NCI-H2029 treated with DMSO at 0.1 percent for 48 hours (cell line): ENCODE measurements at regions not wholly inside any gene's neighbourhood (a gene's known extent, or its start where the extent isn't known, plus 50 kb on each side); places are given as distances from the start of the nearest gene placed in this dataset.

Source experiments
- DNase-seq: peaks from one replicate; lab custom pipeline; 2025; lab: John Stamatoyannopoulos, UW

DNA sequence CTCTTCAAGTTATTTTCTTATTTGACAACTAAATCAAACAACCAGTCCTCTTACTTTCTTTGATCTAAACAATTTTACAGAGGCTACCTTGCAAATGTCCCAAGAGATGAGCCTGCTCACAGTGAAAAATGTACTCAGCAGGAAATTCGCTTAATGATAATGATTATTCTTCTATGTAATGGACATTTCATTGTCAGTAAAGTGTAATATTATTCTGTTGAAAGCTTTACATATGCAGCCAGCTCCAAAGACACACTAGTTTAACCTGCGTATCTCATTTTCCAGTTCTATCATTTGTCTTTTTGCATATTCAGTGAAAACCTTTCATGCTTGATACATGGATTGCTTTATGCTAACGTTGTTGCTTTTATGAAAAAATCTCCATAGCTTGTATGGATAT is 758.7 kb upstream of the ZNF608 start:
- no peak for DNase-seq

DNA sequence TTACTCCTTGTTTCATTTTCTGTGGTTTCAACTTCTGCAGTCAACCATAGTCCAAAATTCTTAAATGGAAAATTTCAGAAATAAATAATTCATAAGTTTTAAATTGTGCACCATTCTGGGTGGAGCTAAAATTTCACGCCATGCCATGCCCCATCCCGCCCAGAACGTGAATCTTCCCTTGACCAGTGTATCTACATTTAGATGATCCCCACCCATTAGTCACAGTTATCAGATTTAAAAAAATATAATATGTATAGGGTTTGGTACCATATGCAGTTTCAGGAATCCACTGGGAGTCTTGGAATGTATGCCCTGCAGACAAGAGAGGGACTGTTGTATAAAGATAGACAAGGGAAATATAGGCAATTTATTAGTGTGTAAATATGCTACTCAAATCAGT is 759.7 kb upstream of the ZNF608 start:
- no peak for DNase-seq

DNA sequence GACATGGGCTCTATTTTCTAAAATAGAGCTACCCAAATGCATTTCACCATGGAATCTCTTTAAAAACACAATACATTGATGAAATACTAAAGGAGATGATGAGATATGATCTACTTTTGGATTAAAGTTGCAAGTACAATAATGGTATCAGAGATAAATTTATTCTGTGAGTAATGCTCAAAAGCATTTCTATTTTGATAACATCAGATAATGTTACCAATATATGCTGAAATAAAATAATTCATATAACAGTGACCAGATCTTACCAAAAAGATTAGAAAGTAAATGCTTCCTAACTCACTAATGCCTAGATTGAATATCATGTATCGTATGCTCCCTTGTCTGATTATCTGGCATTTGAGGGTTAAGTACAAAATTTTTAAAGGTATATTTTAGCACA is 761.8 kb upstream of the ZNF608 start:
- no peak for DNase-seq

DNA sequence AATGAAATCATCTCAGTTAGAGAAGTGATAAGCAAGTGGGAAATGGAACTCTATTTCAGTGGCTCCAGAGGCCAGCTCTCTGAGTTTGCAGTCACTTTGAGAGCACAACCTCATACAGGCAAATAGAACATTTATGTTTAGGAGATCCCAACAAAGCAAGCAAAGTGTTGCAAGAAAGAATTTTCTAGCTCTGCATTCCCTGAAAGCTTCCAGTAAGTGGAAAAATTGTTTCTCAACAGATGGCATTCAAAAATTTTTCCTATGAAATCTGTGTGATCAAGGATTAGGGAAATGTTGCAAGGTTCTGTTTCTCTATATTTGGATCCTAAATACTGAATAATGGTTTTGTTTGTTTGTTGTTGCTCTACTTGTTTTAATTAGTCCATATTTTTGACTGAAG is 764.2 kb upstream of the ZNF608 start:
- DNase-seq, result no peak

DNA sequence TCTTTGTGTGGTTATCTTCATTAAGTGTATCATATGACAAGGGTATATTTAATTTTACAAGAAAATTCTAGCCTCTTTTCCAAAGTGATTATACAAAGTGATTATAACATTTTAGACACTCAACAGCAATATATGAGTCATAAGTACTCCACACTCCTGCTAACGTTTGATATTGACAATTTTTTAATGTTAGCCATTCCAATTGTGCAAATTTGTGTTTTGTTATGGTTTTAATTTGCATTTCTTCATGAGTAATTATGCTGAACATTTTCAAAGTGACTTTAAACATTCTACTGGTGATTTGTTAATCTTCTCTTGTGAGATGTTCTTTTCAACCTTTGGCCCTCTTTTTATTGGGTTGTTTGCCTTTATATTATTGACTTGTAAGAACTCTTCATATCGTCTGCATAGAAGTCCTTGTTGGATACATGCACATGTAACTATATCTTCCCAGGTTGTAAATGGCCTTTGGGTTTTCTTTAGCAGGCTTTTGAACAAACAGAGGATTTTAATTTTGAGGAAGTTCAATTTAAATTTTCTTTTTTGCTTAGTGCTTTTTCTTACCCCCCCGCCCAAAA is 771.6 kb upstream of the ZNF608 start:
- no peak for DNase-seq

DNA sequence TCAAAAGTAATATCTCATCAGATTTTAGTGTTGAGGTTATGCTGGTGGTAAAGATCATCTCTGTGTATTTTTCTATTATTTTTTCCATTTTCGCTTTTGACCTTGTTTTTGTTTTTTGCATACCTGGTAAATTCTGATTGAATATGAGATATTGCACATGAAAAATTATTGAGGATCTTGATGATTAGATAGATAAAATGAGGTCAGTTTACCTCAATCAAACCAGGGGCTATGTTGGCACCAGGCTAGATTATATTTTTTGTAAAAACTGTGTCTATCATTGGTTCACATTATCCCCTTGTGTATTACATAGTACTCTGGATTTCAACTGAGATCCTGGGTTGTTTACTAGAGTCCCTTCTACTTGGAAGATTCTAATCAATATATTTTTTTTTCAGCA is 774.9 kb upstream of the ZNF608 start:
- DNase-seq, result no peak

DNA sequence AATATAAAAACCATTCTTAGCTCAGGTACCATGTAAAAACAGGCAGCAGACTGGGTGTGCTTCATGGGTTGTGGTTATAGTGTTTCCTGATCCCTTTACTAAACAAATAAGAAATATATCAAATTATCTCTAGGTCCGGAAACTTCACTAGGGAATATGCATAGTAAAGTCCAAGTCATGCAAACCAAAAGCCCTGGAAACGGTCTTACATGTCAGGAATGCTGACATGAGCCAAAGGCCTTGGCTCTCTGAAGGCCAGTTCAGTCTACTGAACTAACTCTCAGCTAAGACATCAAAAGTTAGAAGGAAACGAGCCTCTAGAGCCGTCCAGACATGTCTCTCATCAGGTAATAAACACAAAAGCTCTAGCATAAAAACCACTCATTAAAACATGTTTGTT is 778.9 kb upstream of the ZNF608 start:
- no peak for DNase-seq

DNA sequence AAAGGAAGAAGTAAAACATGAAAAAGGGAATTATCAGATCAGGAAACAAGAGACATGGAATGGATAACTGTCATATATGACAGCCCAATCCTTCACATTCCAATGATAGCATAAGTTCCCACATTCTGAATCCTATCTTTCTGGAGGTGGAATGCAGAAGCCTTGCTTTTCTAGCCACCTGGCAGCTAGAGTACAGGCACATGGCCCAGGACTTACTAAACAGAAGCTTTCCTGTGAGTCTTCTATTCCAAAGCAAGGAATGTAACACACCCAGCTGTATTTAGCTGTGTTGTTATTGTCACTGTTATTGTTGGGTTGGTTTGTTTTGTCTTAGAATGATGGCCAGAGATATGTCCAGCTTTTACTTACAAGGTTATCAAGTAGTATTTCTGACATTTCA is 780.5 kb upstream of the ZNF608 start:
- no peak for DNase-seq

DNA sequence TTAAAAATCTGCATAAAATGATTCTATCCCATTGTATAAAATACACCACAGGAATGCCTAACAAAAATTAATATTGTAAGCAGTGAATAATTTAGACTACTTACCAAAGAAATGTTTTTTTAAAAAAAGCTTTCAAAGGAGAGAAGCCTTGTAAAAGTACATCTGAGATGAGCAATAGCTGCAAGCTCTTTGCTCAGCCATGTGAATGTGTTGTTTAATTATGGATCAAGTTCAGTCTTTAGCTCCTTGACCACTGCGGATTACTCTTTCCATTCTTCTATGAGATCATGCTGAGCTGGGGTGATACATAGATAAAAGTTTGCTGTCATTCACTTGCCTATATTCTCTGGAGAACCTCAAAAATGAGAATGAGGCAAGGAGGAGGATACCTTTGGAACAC is 782.4 kb upstream of the ZNF608 start:
- DNase-seq, result no peak

DNA sequence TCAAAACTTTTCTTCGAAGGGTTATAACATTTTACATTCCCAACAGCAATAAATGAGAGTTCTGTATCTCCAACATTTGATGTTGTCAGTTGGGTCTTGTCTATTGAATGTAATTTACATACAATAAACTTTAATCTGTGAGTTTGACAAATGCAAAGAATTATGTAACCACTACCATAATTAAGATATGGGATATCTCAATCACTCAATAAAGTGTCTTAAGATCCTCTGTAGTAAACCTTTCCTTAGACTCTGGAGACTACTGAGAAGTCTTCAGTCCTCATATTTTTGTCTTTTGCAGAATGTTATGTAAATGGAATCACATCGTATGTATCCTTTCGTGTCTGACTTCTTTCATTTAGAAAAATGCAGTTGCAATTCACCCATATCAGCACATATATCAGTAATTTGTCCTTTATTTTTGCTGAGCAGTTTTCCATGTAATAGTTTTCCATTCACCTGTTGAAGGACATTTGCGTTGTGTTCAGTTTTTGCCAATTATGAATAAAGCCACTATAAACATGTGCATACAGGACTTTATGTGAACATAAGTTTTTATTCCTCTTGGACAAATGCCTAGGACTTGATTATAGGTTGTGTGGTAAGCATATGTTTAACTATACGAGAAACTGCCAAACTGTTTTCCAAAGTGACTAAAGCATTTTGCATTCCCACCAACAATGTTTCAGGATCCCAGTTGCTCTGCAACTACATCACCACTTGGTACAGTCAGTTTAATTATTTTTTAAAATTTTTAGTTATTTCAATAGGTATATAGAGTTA is 784.6 kb upstream of the ZNF608 start:
- no peak for DNase-seq

DNA sequence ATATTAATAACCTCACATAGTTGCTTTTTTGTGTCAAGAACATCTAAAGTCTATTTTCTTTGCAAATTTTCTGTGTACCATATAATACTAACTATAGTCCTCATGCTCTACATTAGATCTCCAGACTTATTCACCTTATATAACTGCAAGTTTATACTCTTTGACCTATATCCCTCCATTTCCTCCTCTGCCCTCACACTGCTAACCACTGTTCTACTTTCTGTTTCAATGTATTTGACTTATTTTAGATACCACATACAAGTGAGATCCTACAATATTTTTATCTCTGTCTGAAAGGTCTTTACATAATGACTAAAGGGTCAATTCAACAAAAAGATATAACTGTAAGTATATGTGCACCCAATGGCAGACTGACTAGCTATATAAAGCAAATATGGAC is 789.7 kb upstream of the ZNF608 start:
- no peak for DNase-seq

DNA sequence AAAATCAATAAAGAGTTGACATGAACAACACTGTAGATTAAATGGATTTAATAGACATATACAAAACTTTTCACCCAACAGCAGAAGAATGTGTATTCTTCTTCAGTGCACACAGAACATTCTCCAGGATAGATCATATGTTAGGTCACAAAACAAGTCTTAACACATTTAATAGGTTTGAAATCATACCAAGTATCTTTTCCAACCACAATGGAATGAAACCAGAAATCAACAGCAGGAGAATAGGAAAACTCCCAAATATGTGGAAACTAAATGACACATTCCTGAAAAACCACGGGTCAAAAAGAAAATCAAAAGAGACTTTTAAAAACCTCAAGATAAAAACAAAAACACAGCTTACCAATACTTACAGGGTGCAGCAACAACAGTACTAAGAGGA is 790.1 kb upstream of the ZNF608 start:
- DNase-seq, result no peak

DNA sequence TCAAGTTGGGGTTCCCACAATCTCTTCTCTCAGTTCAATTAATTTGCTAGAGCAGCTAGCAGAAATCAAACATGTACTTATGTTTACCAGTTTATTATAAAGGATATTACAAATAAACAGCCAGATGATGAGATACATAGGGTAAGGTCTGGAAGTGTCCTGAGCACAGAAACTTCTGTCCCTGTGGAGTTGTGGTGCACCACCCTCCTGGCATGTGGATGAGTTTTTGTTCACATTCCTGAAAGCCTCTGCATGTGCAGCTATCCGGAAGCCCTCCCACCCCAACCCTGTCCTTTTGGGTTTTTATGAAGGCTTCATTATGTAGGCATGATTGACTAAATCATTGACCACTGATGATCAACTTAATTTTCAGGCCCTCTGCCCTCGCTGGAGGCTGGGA is 791.2 kb upstream of the ZNF608 start:
- DNase-seq, result no peak

DNA sequence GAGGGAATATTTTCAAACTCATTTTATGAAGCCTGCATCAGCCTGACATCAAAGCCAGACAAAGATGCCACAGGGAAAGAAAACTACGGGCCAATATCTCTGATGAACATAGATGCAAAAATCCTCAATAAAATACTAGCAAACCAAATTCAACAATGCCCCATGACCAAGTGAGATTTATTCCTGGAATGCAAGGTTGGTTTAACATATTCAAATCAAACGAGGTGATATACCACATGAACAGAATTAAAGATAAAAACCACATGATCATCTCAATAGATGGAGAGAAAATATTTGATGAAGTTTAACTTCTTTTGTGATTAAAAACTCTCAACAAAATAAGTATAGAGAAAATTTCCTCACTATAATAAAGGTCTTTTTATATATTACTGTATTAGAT is 792.0 kb upstream of the ZNF608 start:
- DNase-seq, result no peak

DNA sequence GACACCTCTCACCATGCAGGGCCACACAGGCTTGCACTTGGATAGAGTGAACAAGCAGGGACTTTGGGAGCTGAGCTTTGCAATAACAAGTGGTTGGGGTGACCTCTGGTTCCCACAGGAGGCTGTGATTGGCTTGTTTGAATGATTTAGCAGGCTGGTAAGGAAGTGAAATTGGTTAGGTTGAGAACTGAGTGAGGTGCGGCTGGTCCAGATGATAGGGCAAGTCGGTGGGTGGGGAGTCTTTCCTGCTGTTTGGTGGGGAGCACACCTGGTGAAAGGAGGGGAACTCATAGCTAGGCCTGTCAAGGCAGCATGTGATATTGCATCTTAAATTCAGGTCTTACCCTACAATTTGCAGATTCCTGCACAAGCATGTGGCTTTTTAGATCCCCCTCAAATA is 794.6 kb upstream of the ZNF608 start:
- no peak for DNase-seq

DNA sequence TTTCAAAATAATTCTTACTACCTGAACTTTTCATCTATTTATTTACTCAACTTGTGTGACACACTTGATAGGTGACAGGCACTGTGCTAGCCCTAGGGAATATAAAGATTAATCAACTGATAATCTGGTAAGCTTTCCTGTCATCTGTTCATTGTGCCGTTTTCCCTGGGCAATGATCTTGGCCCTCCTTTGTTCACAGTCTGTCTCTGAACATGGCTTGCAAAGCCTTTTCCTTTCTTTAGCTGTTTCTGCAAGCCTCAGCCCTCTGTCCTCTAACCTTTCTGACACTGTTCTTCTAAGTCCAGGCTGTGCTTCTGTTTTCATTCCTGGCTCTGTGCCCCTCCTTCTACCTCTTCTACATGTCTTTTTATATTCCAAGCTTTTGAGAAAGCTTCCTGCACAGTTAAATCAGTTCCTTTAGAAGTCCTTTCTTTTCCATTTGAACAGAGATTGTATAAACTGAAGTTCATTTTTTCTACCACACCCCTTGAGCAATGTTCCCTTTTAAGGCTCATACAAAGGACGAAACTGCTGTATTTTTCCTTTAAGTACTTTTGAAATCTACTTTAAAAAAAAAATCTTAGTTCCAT is 803.0 kb upstream of the ZNF608 start:
- no peak for DNase-seq

DNA sequence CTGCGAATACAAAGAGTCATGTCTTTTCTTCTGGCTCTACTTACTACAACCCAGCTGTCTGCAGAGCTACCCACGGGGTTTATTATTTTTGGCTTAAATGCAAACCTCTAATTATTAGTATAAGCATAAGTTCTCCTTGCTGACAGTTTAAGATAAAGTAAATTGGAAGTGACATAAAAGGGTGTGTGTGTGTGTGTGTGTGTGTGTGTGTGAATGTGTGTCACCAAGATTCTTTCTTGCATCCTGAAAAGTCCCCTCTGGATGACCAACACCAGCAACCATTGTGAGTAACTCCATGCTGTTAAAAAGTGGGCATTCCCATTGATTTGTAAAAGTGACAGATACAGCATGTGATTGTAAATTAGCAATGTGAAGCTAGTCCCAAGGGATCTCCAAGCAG is 803.8 kb upstream of the ZNF608 start:
- DNase-seq, result no peak

DNA sequence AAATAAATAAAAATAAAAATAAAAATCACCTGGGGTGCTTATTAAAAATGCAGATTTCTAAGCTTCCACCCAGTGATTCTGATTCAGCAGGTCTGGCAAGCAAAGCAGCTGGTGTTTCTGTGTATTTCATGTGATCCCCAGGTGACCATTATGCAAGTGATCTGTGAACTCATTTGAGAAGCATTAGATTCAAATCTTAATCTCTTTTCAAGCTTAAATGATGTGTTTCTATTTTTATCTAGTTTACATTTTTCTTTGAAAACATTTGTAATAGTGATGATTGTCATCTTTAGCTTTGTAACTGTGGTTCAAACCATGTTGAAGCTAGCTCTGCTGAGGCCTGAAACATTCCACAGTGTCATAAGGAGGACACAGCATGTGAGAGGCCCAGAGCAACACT is 804.8 kb upstream of the ZNF608 start:
- no peak for DNase-seq

DNA sequence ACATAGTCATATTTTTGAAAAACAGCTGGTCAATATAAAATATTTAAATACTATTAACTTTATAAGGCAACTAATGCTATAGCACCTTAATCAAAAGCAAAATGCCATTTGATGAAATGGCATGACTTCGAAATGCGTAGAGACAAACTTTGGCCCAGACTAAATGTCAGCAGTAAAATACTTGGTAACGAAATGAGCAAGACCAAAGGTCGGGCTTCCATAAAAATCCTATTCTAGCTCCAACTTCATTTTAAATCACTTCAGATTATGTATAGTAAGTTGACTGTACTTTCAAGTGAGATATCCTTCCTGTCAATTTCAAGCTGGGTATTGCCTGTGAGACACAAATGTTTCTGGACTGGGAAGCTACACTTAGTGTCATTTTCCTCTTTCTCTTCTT is 805.4 kb upstream of the ZNF608 start:
- no peak for DNase-seq

DNA sequence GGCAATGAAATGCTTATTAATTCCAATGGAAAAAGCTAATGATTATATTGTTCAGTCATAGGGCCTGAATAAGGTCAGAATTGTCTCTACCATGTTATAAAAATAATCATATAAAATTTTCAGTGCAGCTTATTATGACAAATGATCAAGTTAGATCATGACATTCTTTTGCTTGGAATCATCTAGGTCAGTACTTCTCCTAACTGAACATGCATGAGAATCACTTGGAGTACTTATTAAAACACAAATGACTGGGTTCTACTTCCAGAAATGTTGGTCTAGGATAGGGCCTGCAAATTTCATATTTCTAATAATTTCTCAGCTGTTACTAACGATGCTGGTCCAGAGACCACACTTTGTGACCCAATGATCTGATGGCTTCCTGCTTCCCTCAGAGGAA is 806.0 kb upstream of the ZNF608 start:
- no peak for DNase-seq

DNA sequence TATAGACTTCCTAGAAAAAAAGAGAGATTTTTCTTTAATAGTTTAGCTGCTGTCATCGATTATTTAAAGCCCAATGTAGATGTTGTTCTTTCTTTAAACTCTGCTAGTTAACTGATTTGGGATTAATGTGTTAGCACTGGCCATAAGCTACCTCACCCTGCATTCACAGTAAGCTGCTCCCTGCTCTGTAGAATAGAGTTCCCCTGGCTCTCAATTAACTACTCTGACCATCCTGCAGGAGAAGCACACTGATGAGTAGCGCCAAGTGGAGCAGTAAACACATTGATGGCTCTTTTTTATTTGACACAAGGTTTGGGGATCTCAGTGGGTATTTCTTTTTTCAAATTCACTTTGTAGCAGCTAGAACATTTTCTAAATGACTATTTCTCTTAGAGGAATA is 807.9 kb upstream of the ZNF608 start:
- DNase-seq, result no peak

DNA sequence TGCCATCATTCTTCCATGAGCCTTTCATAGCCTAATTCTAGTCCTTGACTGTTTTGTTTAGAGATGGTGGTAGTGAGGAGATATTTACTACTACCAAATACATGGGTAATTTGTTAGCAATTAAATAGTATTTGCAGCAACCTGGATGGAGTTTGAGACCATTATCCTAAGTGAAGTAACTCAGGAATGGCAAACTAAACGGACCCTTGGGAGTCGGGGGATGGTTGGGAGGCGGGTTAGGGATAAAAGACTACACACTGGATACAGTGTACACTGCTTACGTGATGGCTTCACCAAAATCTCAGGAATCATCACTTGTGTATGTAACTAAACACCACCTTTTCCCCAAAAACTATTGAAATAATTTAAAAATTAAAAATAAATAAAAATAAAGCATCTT is 809.2 kb upstream of the ZNF608 start:
- no peak for DNase-seq

DNA sequence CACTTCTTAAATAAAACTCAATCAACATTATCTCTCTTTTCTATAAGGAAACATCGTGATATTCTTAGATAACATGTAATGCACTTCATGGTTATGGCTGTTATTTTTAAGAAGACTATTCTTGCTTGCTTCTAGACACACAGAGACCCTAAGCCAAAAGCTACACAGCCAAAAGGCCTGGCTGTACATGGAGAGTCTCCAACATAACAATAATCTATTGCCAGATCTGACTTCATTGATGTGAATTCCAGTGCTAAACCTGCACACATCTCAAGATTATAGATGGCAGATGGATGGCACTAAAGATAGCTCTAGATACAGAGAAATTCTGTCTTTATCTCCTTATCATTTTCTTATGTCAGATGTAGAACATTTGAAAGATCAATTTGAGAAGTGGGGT is 811.6 kb upstream of the ZNF608 start:
- DNase-seq, result no peak

DNA sequence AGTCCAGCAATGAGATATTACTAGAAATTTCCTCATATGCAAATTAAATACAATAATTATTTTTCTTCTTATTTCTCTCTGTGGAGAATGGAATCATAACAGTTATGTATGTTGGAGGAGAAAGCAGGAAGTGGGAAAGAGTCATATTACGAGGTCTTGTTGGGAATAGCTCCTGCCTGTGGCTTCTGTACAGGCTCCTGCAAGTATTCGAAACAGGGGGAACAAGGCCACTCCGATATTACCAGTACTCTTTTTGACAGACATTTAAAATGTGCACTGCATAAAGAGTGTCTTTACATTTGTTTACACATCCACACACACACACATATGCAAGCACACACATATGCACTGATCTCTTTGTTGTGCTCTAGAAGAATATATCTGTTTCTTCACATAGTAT is 812.0 kb upstream of the ZNF608 start:
- no peak for DNase-seq
